ENCODE measurements at regions not wholly inside any gene's neighbourhood (a gene's known extent, or its start where the extent isn't known, plus 50 kb on each side); places are given as distances from the start of the nearest gene placed in this dataset.
"Not testable (repeated sequence)": the region's sequence is repeated elsewhere in the genome, so short reads cannot be mapped to it uniquely, and the experiment has no call there.

DNA sequence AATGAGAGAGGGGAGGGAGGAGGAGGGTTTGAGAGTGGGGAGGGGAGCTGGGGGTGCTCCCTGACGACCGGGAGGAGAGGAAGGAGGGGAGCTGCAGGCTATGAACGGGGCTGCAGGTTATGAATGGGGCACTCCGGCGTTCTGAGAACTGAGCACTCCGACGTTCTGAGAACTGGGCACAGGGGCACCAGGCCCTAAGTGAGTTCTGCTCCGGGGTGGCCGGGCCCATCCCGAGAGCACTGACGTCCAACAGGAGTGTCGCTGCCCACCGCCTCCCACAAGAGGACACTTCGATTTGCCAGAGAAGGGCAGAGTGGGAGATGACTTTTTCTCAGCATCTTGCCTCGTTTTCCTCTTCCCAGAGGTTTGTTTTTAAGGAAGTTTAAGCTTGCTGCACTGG lies 204.5 kb upstream of the ZNF469 start:
- not testable (repeated sequence) for TF ChIP-seq POLR2A, CTCF (IDR thresholded peaks at IDR 0.05)

Measured in prostate gland (tissue), 2 donors.